CD4-positive, alpha-beta T cell treated with Interleukin-15 for 1 hour (primary cell): ENCODE measurements at regions not wholly inside any gene's neighbourhood (a gene's known extent, or its start where the extent isn't known, plus 50 kb on each side); places are given as distances from the start of the nearest gene placed in this dataset.

Source experiments
- DNase-seq: peaks from one replicate; pipeline ENCODE4 v3.0.0-alpha.2; 2020

DNA sequence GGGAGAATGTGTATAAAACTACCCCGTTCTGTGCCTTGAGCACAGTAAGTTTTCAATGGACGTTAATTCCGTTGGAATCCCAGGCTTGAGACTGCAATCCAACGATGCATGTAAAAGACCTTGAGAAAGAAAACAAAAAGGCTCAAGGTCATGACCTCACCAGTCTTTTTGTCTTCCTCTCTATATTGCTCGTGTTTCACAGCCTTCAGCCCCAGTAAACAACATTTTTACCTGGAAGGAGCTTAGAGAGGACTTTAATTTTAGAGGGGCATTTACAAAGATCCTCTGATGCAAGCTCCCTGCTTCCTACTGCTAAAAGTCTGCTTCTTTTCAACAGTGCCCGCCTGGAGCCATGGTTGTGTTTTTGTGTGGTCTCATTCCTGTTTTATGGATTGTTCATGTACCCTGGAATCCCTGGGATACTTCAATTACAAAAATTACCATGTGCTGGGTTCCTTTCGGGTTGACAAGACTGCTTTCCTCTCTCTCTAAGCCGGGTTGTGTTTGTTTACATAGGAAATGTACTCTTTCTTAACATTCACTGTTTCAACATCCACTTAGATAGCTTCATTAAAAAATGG is 320.1 kb upstream of the NFE2L3 start:
- DNase-seq, result no peak

DNA sequence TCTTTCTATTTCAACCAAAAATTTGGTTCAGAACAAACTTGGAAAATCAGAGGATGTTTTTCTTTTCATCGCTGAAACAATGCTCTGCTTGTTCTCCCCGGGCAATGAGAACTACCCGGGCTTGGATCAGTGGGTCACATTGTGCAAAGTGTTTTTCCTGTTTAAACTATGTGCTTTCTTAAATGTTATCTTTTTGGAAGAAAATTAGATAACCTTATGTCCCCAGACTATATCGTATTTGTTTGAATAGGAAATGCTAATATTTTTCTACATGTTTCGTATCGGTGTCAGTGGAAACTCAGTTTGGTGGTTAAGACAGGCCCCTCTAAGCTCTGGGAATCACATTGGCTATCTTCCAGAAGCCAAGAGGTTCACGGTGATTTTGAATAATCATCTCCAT is 319.5 kb upstream of the NFE2L3 start:
- DNase-seq, result no peak

DNA sequence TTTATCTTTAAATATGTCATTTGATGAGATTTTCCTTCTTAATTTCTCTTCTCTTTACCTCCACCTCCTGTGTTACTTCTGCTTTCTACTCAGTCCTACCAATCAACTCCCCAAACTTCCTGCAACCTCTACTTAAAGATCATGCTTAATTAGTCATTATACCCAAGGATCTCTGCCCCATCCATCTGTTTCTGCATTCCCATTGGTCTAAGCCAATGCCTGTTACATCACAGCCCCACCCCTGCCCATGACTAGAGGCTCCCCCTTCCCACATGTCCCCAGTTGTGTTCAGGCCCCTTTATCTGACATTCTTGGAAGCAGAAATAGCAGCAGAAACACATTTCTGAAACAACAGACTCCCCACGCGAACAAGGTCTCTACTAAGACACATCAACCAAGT is 319.1 kb upstream of the NFE2L3 start:
- no peak for DNase-seq

DNA sequence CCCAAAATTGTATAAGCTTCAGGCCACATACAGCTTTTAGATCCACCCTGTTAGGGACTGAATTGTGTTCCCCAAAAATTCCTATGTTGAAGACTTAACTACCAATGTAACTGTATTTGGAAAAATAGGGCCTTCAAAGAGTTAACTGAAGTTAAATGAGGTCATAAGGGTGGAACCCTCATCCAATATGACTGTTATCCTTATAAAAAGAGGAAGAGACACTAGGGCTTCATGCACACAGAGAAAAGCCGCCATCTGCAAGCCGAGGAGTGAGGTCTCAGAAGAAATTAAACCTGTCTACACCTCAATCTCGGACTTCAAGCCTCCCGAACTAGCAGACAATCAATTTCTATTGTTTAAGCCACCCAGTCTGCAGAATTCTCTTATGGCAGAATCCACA is 317.9 kb upstream of the NFE2L3 start:
- no peak for DNase-seq

DNA sequence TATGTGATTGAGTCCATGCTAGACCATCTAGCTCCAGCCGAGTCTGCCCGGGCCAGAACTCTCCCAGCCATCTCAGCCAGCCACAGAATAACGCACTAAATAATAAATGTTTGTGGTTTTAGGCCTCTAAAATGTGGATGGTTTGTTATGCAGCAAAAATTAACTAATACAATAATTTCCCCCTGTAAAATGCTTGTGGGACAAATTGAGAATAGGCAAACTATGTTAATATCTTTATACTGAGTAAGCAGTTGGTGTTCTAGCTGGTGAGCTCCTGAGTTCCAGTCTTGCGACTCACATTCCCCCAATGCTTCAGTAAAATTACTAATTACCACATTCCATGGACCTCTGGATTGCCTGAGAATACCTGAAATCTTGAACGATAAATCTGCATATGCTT is 316.8 kb upstream of the NFE2L3 start:
- no peak for DNase-seq

DNA sequence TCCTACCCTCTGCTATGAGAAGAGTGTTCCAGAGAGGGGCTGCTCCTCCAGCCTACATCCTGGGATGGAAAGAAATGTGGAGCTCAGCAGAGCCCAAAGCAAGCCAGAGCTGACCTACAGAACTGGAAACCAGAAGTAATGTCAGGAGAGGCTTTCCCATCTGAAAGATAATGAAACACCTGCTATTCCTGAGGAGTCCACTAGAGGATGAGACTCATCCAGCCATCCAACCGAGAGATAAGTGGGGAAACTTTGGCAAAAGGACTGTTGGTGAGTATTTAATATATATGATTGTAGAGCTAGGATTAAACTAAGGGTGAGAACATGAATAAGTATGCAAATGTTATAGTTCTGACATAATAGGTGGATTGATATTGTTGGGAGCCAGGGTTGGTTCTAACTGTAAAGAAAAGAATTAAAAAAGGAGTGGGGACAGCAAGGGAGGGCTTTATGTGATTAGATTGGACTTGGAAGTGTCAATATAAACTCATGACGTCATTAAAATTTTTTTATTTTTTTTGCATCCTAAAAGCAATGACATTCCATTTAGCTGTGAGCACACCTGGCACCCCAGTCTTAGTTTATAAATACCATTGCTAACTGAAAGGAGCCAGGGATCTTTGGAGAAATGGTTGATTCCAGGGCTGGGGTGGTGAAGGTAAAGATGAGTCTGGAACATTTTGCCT is 312.8 kb upstream of the NFE2L3 start:
- no peak for DNase-seq

DNA sequence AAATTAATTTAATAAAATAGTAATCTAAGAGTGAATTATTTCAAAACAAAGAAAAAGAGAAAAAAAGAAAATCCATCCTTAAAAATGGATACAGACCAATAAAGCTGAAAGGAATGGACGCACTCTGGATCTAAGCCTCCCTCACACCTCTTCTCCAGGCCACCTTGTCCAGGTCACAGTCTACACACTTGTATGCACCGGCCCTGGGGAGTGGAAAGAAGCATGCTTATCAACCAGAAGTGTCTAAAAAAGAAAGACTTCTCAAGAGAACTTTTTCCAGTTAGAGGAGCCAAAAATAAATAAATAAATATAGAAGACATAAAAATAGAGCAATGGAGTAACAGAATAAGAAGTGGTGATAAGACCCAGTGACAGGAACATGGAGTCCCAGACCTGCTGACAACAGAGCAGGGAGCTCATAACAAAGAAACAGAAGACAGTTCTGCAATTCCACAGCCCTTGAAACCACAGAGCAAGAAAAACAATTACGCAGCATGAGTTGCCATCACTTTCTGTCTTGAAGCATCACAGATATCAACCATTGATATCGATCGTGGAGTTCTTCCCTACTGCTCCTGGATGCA is 311.7 kb upstream of the NFE2L3 start:
- DNase-seq, result no peak

DNA sequence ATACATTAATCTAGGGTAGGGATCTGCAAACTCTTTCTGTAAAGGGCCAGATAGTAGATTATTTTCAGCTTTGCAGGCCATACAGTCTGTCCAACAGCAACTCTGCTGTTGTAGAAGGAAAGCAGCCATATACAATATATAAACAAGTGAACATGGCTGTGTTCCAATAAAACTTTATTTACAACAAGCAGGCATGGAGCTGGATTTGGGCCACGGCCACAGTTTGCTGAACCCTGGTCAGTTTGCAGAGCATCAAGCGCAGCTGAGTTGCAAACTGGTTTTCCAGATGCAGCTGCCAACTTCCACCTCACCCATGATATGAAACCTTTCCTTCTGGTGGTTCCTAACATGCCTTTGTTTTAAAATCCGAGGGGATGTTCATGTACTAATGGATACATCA is 310.4 kb upstream of the NFE2L3 start:
- DNase-seq, result no peak

DNA sequence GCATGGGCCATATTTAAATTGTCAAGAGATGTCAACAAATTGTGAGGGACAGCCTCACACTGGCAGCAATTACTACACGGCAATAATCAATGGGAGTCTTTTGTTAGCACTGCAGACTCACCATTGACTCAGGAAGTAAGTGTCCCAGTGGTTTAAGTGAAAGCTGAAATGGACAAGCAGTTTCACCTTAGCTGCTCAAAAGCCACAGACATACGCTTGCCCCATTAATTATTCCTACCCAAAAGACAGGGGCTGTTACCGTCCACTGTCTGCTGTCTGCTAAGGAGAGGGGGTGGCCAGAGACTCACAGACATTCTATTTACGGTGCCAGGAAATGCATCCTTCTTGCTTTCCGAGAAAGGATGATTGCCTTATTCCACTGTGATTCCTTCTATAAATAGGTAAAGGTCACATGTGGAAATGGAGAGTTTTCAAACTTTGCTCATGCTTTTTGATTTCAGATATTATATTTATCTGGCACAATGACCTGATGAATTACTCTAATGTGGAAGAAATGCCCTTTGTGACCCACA is 309.7 kb upstream of the NFE2L3 start:
- DNase-seq, result no peak

DNA sequence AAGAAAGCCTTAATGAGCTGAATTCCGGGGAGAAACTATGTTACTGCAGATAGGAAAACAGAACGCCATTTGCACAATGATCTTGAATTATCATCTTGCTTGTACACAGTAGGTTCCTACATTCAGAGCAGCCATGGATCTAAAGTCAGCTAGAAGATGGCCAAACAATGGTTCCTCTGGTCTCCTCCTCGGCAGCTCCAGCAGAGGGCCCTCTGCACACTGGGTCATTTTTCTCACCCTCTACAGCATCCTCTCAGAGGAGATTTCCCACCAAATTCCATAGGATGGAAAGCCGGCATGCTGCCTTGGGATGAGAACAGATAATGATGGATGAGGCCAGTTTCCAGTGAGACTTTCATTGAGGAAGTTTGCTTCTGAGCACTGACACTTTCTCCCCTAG is 308.5 kb upstream of the NFE2L3 start:
- no peak for DNase-seq

DNA sequence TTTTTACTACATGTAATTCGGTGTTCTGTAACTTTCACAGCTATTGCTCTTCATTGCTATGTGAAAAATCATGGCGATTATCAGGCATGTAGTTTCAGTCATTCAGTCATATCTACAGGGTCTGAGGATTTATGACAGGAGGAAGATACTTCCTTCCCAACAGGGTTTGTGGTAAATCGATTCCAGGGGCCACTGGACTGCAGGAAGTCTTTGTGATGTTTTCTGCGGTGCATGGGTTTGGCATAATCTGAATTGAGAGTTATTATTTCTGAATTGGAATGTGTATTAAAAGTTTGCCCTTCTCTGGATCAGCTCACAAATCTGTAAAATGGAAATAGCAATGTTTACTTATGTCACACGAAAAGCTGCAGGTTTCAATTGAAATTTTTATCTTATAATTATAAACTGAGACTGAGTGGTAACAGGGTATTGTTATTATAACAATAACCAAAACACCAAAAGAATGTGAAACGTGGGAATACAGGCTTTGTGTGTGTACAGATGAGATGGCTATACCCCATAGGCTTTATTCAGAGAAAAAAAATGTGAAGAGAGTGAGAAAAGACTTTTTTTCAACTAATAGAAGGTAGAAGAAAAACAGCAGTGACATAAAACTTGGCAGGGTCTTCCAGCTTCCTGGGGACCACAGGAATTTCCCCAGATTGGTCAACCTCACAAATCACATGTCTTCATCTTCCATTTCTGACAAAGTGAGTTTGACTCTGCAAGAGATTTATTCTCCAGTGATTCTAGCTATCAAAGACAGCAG is 307.7 kb upstream of the NFE2L3 start:
- DNase-seq, result no peak

DNA sequence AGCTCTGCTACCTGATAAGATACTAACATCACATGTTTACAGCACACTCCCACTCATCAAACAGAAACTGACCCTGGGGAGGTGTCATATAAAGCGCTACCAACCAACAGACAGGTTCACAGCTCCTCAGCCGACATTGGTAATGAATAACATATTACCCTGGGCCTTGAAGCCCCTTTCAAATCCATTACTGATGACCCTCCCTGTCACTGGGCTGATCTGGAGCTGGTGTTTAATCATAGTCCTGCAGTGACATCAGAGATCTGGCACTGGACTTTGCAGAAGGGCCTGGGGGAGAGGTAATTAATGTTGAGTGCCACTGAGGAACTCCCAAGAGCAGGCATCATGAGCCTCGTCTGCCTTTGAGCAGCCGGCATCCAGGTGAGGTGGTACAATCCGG is 306.5 kb upstream of the NFE2L3 start:
- no peak for DNase-seq

DNA sequence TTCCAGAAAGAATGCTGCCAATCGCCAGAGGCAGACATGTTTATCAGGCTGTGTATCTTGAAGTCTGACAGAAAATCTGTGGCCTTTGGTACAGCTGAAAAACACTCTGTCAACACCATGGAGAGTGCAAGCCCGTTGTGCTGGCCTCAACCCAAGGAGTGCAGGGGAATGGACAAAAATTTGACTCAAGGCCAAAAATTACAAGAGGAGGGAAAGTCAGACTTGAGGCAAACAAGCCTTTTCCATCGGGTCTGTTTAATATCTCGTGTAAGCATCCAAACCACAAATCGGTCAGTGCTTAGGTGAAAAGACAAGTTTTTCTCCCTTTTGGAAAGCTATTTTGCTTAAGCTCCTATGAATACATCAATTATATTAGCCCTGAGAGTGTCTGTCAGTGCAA is 305.3 kb upstream of the NFE2L3 start:
- DNase-seq, result no peak

DNA sequence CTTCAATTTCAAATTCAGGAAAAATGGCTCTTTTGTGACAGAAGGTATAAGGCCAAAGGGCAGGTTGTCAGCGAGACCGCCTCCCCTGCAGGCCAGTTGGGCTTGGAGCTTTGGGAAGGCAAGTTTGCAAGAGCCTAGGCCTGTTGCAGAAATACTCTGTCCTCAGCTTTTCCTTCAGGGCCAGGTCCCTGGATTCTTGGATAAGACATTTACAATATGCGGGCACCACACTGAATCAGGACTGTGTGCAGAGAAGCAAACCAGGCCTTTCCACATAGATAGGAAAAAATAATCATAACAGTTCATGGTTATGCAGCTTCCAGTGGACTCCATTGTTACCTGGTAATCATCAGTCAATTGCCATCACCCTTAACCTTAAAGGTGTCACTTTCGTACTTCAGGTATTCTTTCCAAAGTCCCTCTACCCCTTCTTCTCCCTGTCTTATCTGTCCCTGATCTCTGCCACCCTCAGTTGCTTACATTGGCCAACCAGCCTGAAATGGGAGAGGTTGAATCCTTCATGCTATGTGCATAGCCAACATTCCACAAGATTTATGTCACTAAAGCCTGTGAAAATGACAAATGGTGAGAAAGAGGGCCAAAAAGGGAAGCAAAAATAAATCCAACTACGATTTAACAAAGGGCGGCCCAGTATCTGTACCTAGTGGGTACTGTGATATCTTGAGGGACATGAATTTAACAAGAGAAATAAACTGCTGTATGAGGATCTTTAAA is 304.5 kb upstream of the NFE2L3 start:
- DNase-seq, result no peak

DNA sequence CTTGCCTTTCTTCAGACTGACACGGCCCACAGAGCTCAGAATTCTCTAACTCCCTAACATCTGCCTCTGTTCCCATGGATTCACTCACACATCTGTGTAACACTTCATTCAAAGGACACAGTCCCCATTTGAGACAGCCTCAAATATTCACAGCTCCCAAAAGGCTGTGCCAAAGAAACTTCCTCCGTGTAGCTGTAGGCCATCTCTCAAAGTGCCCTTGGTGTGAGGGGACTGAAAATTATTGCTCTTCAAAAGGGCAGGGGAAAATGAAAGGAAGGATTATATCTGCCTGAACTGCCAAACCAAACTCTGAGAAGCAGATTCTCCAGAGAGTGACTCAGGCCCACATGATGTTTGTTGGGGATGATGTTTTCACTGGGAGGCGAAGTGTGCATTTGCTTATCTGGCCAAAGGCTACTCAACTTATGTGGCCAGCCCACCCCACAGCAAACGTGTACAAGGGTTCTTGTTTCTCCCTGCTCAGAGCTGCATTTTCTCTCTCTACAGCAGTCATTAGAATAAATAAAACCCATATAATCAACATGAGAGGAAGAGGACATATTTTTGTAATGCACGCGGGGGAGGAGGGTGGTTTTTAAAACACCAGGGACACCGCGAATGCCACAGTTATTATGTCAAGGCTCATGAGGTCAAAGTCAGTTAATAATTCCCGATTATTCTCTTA is 302.4 kb upstream of the NFE2L3 start:
- no peak for DNase-seq

DNA sequence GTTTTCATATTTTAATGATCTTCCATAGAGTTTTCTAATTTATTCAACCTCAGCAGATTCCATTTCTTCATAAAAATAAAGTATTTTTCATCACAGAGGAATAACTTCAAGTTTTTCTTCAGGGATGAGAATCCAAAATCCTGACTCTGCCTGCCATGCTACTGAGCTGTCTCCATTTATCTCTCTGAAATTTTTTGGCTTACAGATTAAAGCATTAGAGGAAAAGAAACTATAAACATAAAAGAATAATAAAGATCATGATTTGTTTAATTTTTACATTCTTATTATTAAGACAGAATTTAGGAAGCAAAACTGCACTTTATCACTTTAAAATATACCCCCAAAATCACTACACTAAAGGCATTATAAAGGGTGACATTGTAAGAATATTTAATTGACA is 301.8 kb upstream of the NFE2L3 start:
- no peak for DNase-seq

DNA sequence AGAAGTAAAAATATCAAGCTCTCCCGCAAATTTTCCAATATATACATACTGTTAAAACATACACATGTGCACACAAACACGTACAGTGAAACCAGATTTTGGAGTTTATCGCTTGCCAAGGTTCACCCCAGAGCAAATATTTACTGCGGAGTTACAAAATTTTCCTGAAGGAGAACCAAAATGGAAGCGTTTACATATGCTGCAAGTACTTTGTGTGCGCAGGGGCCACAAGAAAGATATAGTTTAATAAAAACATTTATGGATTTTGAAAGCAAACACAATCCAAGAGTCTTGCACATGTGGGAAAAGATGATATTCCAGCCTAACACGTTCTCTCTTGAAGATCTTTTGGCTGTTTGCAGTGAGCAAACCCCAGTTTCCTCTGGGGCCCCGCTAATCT is 301.3 kb upstream of the NFE2L3 start:
- no peak for DNase-seq

DNA sequence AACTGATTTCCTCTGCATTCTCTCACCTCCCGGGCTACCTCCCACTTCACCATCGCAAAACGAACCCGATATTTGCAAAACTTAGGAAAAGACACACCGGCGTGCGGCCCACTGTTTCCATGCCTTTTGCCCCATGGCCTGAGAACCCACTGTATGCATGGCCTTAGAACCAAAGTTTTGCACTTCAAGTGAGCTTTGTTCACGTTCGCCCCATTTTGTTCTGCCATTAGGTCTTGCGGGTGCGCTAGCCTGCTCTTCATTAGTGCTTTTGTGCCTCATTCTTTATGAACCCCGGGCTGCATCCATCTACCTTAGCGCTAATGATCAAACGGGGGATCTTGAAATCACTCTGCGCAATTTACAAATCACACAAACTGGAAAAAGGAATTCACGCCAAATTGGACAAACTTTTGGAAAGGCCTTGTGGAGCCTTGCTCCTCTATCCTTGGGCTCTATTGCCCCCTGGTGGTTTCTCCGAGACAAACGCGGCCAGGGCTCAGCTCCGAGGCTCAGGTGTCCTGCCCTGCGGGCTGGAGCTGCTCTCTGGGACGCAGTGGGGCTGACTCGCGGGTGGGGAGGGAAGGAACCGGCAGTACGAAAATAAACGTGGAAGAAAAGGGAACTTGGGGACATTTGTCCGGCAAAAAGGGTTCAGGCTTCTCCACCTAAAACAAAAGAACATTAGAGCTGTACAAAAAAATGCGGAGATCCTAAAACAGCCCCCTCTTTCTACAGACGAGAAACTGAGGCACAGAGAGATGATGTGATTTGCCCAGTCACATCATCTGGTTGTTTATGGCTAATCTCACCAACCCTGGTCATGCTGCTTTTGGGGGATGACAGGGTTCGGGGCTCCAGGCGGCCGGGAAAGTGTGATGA is 300.4 kb upstream of the NFE2L3 start:
- peak; percentile 52 for DNase-seq

DNA sequence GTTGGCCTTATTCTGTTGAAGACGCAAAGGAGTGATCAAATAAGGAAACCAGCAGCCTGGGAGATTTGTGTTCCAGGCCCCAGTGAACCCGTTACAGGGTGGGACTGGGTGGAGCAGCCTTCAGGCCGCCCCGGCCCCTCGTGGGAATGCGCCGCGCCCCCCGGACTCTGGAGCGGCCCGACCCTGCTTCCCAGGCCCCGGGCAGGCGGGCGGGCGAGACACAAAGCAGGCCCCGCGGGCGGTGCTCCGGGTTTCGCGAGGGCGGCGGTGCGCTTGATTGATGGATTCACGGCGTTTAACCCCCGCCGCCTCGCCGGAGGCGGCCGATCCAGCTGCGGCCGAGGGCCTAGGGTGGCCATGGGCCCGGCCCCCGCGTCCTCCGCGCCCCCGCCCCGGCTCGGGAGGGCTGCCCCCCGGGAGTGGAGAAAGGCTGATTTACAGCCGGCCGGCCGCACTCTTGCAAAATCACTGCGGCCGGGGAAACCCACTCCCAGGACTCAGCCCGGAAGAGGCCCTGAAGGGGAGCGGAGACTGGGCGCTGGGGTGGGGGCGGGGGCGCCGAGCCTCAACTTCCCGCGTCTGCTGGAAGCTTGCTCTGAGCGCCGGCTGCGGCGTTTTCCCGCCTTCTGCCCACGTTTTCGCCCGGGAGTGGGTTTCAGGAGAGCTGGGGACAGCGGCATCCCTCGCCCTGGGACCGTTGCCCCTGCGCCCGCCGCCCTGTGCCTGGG is 299.6 kb upstream of the NFE2L3 start:
- DNase-seq, result no peak

DNA sequence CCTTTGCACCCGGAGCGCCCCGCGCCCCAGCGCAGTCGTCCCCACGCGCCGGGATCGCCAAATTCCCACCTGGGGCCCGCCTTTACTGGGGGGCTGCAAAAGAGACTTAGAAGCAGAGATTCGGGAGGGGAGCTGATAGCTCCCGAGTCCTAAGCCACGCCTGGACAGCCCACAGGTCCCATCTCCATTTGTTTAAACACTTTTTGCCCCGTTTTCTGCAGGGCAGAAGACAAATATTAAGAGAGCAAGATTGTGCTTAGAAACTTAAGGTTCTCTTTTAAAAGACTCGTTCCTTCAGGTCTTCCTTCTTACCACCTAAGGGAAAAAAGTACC is 299.1 kb upstream of the NFE2L3 start:
- DNase-seq, result no peak

DNA sequence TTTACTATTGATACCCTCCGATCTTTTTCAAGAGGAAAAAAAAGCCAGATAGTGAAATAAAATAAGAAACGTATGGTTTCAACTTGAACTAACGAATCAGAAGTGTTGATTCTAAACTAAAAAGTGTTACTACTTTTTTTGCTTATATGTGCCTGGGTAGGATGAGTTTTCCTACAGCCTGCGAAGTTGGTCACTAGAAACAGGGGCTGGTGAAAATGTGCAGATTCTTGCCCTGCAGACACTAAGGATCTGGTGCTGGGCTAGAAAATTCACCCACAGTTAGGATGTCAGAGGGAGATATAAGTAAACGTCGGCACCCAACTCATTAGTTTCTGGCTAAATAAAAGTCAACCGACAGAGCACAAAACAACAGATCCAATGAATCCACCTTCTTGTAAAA is 298.7 kb upstream of the NFE2L3 start:
- DNase-seq, result no peak
